NCI-H446 treated with DMSO at 0.1 percent for 48 hours (cell line): ENCODE measurements at regions not wholly inside any gene's neighbourhood (a gene's known extent, or its start where the extent isn't known, plus 50 kb on each side); places are given as distances from the start of the nearest gene placed in this dataset.
"Not testable (repeated sequence)": the region's sequence is repeated elsewhere in the genome, so short reads cannot be mapped to it uniquely, and the experiment has no call there.

ENCODE experiments used
- DNase-seq: peaks from one replicate; lab custom pipeline; 2025; lab: John Stamatoyannopoulos, UW

GRCh38 chr2:19100570-19100969, 257.9 kb downstream of the OSR1 start:
- DNase-seq, result no peak

DNA sequence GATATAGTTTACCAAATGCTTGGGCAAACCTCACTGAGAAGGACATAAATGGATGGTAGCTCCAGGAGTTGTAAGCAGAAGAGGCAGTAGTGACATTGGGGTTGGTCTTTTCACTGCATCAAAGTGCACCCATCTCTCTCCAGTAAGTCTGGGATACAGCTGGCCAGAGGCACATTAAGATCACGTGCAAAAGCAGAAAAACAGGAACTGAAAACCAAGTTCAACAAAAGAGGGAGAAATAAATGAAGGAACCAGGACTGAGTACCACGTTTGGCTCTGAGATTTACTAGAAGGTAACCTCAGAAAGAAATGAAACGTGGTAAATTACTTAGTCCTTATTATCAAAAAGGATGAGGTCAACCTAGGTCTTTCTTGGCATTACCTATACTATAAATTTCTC, 259.2 kb downstream of the OSR1 start:
- no peak for DNase-seq

GRCh38 chr2:19098467-19099160, 259.8 kb downstream of the OSR1 start:
- DNase-seq, result no peak

DNA sequence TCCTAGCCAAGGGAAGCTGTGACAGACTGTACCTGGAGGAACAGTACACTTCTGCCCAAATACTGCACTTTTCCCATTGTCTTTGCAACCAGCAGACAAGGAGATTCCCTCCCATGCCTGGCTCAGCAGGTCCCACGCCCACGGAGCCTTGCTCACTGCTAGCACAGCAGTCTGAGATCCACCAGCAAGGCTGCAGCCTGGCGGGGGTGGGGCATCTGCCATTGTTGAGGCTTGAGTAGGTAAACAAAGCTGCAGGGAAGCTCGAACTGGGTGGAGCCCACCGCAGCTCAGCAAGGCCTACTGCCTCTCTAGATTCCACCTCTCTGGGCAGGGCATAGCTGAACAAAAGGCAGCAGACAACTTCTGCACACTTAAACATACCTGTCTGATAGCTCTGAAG, 268.9 kb downstream of the OSR1 start:
- DNase-seq, result not testable (repeated sequence)

GRCh38 chr2:19086231-19086651, 272.2 kb downstream of the OSR1 start:
- DNase-seq, result no peak

- no peak for DNase-seq
Observed at GRCh38 chr2:19078709-19079108, 279.7 kb downstream of the OSR1 start.

DNA sequence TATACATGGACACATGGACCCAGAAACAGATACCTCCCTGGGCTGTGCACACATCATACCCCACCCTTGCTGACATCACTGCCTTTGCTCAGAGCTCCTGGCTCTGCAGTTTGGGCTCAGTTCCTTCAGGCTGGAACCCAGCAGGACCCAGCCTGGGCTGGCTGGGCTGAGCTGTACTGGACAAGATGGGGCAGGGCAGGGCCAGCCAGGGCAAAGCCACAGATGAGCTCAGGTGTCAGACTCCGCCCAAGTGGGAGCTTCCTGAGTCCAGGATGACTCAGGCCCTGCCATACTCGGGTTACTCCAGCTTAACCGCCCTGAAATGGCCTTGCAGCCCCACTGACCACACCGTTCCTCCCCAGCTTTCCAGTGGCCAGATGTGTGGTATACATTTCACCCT, 284.9 kb downstream of the OSR1 start:
- no peak for DNase-seq

- DNase-seq, result no peak
Observed at GRCh38 chr2:19072161-19072560, 286.3 kb downstream of the OSR1 start.

GRCh38 chr2:19070886-19071285, 287.5 kb downstream of the OSR1 start:
- DNase-seq, result no peak

DNA sequence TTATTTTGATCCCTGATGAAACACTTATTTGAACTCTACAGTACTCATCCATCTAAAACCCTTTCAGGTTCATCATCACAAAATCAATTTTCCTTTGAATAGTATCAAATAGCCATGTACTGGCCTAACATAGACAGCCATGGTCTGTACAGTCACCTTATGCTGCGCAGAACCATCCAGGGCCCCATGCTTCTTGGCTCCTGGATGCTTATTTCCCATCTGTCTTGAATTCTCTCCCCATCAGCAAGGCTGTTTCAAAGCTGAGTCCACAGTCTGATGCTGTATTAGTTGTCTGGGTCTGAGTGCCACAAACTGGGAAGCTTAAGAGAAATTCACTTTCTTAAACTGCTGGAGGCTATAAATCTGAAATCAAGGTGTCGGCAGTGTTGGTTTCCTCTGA, 290.2 kb downstream of the OSR1 start:
- DNase-seq, result no peak

DNA sequence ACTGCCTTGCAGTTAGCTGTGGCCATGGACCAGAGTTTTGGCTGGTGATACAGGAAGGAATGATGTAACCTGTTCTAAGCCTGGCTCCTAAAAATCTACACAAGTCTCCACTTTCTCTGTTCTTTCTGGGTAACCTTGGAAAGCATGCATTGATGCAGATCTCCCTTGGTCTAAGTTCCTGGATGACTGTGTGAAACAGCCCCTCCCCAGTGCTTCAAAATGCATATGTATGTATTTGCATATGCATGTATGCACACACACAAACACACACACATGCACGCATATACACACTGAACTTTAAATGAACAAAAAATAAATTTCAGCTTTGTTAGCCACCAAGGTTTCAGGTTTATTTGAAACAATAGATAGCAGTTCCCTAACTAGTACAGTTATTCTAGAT, 296.1 kb downstream of the OSR1 start:
- no peak for DNase-seq

GRCh38 chr2:19059076-19059475, 299.3 kb downstream of the OSR1 start:
- DNase-seq, result no peak

GRCh38 chr2:19051203-19051831, 307.1 kb downstream of the OSR1 start:
- no peak for DNase-seq

GRCh38 chr2:19050354-19050753, 308.1 kb downstream of the OSR1 start:
- DNase-seq, result no peak

GRCh38 chr2:19048593-19049266, 309.7 kb downstream of the OSR1 start:
- peak; percentile 3 for DNase-seq

GRCh38 chr2:19046986-19047780, 311.2 kb downstream of the OSR1 start:
- no peak for DNase-seq

- DNase-seq, result no peak
Observed at GRCh38 chr2:19045151-19045550, 313.3 kb downstream of the OSR1 start.

DNA sequence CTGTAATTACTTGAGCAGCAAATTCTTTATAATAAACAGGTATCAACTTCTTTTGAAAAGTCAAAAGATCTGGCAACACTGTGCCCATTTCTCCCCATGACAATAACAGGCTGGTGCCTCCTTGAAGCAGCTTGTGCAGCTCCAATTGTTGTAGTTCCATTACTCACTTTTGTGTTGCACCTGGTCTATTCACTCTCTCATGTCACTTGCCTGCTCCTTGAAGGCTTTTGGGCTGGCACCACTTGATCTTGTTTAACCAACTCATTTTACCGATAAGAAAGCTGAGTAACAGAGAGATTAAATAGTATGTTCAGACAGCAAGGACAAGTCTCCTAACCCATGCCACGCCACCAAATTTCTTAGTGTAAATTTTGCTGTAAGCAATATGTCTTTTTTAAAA, 314.5 kb downstream of the OSR1 start:
- no peak for DNase-seq

DNA sequence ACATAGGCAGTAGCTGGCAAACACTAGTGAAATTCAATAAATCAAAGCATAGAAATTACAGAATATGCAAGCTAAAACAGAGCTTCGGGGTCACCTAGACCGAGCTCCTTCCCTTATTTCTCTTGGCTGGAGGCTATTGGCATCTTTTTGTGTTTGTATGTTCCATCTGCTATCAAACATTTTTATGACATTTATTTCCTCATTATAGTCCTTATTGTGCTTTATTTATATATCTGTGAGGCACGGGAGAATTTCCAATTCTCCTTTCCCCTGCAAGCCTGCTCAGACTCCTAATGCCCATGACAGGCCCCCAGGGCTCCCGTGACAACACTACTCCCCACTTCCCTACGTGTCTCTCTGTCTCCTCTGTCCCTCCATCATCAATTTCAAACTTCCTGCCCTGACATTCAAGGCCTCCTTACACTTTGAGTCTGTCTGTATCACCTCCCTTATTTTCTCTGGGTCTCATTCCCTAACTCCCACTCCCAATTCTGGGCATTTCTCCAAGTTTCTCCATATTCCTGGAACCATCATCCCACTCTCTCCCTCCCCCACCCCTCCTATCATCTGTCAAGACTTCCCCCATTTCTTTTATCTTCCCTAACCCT, 316.9 kb downstream of the OSR1 start:
- DNase-seq, result no peak

- DNase-seq, result no peak
Observed at GRCh38 chr2:19038071-19039015, 320.1 kb downstream of the OSR1 start.

- no peak for DNase-seq
Observed at GRCh38 chr2:19036091-19036490, 322.3 kb downstream of the OSR1 start.
